Stimulated activated CD4-positive, alpha-beta T cell treated with anti-CD3 and anti-CD28 coated beads, Interleukin-1b, Interleukin-23, amount 100 ng/mL, for 48 hours (primary cell): ENCODE measurements at regions not wholly inside any gene's neighbourhood (a gene's known extent, or its start where the extent isn't known, plus 50 kb on each side); places are given as distances from the start of the nearest gene placed in this dataset.

Source experiments
- DNase-seq: peaks from one replicate; pipeline ENCODE4 v3.0.0-alpha.2; 2020

DNA sequence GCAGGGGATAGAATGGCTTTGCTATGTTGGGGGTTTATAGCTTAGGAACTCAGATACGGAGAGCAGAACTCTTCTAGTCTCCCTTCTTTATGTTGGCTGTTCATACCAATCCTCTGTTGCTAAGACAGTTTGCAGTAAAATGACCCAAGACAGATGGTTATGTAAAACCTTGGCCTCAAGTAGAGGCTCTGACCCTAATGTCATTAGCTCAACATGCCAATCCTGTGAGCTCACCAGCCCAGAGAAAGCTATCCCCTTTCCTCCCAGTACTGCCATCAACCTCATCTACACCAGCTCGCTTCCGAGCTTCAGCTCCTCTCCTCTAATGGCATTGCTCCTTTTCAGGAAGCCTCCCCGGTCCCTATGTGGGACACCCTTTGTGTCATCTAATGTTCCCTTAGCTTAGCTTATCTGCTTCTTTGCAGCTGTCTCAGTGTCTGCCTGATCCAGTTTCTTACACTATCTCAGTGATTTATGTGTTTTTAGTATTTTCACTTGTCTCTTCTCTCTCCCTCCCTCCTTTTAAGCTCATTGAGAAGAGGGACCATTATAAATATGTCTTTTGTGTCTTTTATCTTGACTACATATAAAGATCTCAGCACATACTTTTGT is 281.3 kb upstream of the CLINT1 start:
- no peak for DNase-seq

DNA sequence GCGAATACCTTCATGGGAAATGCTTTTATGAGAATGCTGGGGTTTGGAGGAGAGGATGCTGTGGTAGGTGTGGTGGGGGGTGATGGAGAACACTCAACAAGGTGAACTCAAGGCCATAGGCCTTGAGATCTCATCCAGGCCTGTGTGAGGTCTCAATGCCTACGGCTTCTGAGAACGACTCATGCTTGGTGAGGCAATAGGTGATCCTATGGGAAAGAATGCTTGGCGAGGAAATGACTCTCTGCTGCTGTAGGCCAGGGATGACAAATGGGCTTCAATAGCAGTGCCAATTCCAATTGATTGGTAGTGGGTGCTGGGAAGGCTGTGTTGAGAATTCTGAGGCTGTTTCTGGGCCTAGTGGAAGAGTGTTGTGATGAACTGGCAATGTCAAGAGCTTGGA is 280.2 kb upstream of the CLINT1 start:
- DNase-seq: no peak

DNA sequence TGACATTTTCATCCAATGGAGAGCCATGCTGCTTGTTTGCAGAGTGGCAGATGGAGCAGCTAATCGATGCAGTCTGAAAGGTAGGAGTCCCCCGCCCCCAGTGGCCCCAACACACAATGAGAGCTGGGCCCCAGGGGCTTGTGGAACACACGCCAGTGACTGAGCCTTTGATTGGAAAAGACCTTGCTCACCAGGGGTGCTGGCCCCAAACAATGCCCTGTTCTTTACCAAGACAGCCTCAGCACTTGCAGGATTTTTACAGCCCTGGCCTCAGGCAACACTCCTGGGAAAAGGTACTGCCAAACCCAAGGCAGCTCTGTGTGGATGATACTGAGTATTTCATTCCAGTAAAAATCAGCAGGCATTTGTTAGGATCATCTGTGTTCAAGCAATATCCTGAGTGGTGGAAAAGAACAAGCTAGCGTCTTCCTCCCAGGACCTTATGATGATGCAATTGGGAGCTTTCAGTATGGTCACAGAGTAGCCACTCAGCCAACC is 276.8 kb upstream of the CLINT1 start:
- DNase-seq: no peak

DNA sequence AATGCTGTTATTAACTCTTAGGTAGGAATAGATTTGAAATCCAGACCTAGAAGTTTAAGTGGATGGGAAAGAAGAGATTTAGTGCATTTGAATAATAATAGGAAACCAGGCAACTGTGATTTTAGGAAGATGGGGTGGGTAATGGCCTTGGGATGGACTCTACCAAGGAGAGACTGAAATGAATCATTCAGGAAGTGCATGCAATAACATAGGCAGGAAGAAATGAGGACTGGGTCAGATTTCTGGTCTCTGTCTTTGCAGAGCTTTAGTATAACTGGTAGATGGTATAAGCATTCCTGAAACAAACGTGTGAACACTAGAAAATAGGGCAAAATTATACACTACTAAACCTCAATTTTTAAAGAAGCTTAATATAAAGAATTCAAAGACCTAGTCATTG is 274.4 kb upstream of the CLINT1 start:
- no peak for DNase-seq

DNA sequence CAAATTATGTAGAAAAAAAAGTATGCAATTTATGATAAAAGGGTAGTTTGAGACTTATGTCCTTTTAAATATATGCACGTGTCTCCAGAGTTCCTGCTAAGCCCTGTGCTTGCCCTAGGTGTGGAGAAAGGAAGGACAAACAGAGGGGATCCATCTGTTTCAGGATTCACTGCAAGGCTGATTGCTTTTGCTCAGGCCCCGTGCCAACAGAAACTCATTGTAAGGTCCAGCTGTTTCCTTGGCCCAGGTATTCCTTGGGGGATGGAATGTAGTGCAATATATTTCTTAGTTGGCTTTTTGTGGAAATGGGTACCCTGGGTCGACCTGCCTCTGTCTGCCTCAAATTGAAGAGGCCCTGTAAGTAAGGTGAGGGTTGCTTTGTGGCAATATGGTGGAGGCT is 268.6 kb upstream of the CLINT1 start:
- no peak for DNase-seq

DNA sequence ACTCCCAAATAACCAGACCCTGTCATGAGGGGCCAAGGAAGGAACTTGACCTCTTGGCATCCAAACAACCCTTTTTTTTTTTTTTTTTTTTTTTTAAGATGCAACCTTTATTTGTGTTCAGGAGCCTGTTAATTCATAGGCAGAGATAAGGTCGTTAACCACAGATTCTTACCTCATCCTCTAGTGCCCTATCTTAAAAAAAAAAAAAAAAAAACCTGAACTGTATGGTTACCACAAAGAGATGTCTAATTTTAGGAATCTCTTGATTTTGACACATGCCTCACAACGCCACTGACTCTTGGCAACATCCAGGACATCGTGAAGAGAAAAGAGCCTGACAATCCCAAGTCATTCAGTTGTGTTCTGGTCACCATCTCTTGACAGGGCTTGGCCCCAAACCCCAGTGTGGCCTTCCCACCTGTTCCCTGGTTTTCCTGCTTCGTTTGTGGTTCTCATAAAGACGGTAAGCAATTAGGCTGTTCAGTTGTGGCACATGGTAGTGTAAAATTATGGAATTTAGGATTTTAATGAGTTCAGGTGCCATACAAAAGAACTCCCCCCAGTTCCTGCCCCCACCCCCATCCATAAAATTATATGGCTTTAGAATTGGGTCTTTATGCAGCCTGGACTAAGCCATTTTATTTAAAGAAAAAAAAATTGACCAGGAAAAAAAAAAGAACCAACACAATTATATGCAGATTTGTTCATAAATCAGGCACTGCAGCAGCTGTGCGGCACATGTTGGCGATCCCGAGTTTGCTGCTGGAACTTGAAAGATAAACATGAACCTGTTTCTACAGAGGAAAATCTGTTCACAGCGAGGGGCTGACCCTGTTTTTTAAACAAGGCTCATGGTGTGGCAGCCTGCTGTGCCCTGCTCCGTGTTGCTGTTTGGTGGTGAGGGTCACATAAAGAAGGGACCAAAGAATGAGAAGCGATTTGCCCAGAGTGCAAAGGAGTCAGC is 267.8 kb upstream of the CLINT1 start:
- no peak for DNase-seq

DNA sequence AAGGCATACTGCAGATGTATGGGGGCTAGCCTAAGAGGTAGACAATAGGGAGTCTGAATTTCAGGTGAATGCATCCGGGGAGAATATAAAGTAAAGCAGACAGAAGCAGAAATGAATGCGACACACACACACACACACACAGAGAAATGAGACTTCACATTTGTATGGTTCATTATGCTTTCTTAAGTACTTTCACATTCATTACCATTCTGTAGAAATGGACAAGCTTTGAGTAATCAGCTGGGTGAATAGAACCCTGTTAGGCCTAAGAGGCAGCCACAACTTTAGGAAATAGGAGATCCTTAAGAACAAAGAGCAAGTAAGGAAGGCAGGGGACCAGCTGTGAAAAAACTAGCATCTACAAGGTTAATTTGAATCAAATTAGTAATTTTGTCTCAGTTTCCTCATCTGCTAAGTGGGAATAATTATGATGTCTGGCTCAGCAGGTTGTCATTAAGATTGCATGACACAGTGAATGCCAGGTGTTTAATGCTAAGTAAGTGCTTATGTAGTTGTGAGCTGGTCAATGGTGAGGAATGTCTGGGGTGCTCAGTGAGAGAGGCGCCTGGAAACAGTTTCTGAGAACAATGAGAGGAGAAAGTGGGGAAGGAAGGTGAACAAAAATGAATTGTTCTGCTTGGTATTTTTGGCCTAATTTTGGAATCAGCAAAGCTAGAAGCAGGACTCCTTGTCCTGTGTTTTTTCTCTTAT is 265.8 kb upstream of the CLINT1 start:
- DNase-seq: no peak

DNA sequence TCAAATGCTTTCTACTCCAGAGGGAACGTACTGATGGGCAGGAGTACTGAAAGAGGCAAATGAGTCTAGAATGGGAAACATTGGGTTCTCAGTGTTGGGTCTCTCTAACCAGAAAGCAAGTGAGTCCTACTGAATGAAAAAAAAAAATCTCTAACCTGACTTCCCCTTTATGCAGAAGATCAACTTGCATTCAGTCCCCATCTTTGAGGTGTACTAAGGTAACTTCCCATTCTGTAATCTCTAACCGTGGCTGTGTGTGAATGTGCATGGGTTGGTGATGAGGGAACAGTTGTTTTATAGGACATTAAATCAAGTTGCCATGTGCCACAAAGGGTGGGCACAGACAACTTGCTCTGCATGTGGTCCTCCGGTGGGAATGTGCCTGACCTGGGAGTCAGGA is 264.6 kb upstream of the CLINT1 start:
- no peak for DNase-seq

DNA sequence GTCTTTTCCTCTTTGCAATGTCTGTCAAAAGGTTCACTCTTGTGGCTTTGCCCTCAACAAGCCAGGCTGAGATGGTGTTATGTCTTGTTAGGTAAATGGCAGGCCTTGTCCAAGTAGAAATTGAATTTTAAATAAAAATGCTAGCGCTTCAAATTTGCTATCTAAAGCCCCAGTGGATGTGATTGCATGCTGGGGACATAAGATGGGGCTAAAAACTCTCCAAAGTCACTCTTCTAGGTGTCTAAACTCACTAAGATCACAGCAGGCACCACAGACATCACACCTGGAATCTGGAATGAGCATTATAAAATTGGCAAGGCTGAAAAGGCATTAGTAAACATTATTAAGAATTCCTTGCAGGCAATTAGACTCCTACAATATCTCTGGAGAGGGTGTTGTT is 262.7 kb upstream of the CLINT1 start:
- no peak for DNase-seq

DNA sequence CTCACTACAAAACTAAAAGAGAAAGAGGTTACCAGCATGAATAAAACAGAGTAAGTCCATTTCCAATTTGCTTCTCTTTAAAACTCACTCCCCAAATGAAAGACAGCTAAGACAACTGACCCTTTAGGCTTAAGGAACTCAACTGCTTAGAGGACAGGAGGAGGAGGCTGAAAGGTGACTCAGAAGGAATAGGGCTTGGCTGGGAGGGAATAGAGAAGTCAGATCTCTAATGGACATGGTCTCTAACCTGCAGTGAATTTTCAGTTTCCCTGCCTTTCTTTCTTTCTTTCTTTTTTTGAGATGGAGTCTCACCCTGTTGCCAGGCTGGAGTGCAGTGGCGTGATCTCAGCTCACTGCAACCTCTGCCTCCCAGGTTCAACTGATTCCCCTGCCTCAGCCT is 261.8 kb upstream of the CLINT1 start:
- DNase-seq: no peak

DNA sequence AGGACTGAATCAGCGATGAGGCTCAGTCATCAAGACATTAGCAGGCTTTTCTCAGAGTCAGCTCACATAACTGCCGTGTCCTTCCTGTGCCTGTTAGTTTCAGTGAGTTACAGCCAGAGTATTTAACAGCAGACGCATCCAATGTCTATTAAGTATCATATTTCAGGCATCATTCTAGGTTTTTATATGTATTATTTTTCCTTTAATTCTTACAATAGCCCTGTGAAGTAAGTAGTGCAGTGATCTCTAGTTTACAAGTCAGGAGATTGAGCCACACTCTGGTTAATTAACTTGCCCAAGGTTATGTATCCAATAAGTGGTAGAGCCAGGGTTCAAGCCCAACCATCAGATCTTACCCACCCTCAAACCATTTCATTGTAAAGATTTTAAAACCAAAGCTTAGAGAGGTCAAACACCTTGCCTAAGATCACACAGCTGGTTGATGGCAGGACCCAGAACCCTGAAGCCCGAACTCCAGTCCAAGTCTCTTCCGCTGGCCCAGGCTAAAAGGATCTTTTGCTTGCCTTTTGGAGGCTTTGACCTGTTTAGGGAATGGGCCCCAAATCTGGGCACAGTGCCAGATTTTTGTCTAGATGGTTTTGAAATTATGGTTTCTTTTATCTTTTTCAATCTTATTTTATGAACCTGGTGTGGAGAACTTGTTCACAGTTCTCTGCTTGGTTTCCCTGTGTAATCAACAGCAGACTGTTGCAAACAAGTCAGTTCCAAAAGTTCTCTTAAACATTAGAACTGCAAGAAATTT is 261.2 kb upstream of the CLINT1 start:
- no peak for DNase-seq

DNA sequence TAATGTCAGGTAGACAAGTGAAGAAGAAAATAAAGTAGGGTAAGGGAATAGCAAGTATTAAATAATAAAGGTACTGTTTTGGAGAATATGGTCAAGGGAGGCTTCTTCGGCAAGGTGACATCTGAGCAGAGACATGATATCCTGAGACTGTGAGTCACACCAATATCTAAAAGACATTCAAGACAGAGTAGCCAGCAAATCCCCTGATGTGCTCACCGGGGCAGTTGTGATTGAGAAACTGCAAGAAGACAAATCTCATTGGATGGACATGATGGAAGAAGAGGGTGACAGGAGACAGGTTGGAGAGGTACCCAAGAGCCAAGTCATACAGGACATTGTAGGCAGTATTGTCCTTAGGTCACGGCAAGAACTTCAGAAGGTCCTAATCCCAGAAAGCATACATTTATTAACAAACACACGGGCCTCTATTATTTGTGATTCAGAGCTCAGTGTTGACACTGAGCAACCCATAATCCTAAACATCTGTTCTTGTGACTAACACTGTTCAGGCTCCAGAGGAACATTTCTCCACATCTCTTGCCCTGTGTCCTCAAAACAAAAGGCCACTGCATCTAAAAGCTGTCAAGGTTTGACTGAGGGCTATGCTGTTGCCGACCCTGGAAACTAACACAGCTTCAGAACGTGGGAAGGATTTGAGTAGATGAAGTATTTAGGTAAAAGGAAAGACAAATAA is 258.7 kb upstream of the CLINT1 start:
- no peak for DNase-seq

DNA sequence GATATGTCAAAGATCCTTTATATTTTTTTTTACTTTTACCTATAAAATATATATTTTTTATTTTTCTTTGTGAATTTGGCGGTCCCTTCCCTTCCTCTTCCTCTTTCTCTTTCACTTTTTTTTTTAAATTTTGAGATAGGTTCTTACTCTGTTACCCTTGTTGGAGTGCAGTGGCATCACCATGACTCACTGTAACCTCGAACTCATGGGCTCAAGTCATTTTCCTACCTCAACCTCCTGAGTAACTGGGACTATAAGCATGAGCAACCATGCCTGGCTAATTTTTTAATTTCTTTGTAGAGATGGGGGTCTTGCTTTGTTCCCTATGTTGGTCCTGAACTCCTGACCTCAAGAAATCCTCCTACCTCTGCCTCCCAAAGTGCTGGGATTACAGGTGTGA is 258.0 kb upstream of the CLINT1 start:
- peak; percentile 5 for DNase-seq

DNA sequence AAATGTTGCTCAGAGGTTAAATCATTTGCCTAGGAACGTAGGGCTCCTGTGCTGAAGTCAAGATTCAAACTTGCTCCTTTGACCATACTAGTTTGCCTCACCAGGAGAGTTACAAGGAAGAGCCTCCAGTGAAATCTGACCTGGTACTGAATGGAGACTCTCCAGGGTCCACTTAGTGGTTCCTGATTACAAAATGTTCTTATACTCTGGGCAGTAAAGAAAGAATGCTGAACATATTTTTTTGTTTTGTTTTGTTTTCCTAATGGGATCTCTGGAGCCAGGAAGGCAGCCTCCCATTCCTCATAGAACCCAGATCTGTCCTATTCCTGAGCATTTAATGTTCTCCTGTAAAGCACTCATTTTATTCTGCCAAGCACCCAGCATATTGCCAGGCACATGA is 256.5 kb upstream of the CLINT1 start:
- no peak for DNase-seq

DNA sequence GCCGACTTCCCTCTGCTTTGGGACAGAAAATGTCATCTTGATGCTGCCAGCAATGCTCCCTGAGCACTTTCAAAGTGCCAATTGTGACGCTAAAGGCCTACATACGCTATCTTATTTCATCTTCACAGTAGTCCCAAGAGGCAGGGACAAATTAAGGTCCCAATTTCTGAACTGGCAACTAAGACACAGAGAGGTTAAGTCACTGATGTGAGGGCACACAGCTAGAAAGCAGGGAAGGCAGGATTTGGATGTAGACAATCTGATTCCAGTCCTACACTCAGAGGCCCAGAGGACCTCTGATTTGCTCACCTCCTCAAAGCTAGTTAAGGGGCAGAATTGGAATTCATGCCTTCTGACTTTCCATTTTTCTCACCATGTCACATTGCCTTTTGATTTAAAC is 249.2 kb upstream of the CLINT1 start:
- DNase-seq: no peak

DNA sequence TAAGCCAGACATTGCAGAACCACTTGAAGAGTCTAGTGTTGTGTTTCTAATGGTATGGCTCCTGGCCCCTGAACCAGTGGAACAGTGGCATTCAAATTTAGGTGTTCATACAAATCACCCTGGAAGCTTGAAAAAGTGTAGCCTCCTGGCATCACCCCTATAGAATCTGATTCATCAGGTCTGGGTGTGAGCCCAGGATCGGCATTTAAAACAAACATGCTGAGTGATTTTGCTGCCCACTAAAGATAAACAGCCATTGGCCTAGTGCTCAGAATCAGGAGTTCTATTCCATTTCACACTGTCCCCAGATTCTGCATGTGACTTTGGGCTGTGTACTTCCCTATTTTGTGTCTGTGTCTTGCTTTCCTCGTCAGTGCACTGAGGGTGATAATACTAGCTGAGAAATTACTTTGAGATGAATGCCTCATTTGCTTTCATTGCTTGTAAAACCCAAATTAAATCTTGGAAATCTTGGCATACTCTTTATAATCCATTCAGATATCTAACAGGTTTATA is 241.5 kb upstream of the CLINT1 start:
- no peak for DNase-seq

DNA sequence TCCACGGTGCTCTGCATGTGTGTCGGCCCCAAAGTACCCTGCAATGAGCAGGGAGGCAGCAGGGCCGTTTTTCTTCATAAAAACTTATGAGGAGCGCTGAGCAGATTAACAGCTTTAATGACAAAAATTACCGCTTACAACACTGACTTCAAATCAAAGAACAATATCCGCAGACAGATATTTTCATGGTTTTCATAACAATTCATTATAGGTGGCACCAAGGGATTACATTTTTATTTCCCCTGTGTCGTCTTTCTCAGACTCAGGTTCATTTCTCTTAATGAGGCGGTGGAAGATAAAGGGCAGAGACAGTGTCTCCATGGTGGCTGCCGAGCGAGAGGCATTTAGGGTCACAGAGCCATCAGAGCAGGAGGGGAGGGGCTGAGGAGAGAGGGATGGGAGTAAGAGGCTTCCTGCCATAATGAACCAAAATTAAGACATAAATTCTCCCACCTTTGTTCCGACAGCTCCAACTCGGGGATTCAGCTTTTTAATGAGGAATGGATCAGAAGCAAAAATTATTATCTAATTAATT is 240.7 kb upstream of the CLINT1 start:
- no peak for DNase-seq

DNA sequence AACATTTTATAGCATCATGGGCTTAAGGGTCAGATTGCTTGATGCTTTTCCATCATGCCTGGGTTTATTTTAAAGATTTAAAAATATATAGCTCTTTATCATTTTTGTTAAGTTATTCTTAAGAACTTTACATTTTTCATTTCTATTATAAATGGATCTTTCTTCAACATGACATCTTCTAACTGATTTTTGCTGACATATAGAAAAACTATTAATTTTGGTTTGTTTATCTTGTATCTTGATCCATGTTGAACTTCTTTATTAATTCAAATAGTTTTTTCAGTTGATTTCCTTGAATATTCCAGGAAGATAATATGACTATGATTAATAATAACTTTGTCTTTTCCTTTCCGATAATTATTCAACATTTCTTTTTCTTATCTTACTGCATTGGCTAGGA is 237.9 kb upstream of the CLINT1 start:
- no peak for DNase-seq

DNA sequence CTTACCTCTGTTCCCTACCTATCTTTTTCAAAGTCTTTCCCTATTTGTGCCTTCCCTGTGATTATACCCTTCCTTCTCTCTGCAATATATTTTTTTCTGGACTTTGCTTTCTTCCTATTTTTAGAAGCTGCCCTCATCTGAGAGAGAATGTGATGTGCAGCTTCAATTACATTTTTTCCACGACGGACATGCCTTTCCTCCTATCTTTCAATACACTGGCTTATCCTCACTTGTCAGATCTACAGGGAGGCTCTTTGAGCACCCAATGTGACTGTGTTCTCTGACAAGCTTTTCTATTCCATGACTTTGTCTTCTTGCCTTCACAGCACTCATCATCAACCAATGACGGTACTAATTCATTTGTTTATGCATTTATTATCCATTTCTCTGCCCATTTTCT is 227.9 kb upstream of the CLINT1 start:
- no peak for DNase-seq

DNA sequence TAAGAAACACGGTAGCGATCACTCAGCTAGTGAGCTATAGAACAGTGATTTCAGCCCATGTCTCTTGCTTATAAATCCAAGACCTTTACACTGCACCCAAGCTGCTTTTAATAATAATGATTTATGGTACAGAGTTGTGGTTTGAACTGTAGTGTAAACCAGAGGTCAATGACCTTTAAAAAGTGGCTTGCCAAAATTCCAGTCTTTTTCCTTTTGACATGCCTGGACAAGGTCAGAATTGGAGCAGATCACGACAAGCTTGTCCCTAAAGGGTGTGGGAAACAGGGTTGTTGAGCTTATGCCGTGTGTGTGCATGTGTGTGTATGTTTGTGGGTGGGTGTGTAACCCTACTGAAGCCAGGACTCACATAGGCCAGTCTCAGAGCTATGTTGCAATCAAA is 225.3 kb upstream of the CLINT1 start:
- DNase-seq: no peak

DNA sequence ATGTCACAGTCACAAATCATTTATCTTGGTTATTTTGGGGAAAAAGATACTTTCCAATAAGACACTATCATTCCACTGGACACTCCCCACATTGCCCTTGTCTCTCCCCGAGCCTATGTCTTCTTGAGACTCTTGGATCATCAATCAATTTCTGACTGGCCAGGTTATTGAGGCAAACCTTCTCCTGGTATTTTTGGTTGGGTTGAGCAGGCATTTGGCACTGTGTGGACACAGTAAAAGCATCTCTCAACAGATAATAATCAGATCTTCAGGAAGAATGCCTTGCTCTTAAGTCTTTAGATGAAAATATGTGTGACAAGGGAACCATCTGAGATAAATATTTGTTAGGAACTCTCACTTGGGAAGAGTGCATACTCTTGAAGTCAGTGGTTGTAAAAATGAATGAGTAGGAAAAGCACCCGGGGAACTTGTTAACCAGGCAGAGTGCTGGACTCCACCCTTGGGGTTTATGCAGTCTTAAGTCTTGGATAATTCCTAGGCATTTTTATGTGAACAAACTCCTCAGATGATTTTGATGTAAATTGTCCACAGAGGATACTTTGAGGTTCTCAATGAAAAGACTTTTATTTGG is 223.8 kb upstream of the CLINT1 start:
- DNase-seq: no peak
